Kidney (tissue), 13 donors: ENCODE measurements at regions not wholly inside any gene's neighbourhood (a gene's known extent, or its start where the extent isn't known, plus 50 kb on each side); places are given as distances from the start of the nearest gene placed in this dataset.

Experiments
- DNase-seq, 5 donors: peaks; one replicate each; pipeline ENCODE4 v3.0.0-alpha.2; 2013 to 2020
- FAIRE-seq: peaks from 2 replicates; lab custom pipeline; 2012; peaks lifted over from hg19 to GRCh38; lab: Jason Lieb, UNC
- H3K27ac ChIP-seq, 2 donors: one replicate each; pipeline ENCODE4 v1.7.0; 2013; ENCODE audit warnings: low read depth in 2 of 2, low read length in 2 of 2, inconsistent platforms in 1 of 2
- H3K27me3 ChIP-seq: one replicate; pipeline ENCODE4 v1.7.1; 2013; ENCODE audit warnings: low read length, inconsistent platforms; ENCODE audit not compliant: control insufficient read depth, insufficient read depth
- H3K36me3 ChIP-seq, 3 donors: one replicate each; pipeline versions ENCODE4 v1.7.0 to v1.7.1; 2013; ENCODE audit warnings: low read length in 3 of 3, control low read depth in 1 of 3, inconsistent platforms in 1 of 3; ENCODE audit not compliant: insufficient read depth in 3 of 3, control insufficient read depth in 2 of 3
- H3K4me1 ChIP-seq, 3 donors: one replicate each; pipeline versions ENCODE4 v1.7.0 to v1.7.1; 2013; ENCODE audit warnings: low read length in 3 of 3, inconsistent platforms in 1 of 3, low read depth in 1 of 3; ENCODE audit not compliant: control insufficient read depth in 2 of 3, insufficient read depth in 2 of 3
- H3K4me3 ChIP-seq, 3 donors: one replicate each; pipeline versions ENCODE4 v1.7.0 to v1.8.1; 2013; ENCODE audit warnings: low read length in 3 of 3, control low read depth in 1 of 3, inconsistent platforms in 1 of 3
- H3K9ac ChIP-seq, 3 donors: one replicate each; pipeline versions ENCODE4 v1.7.0 to v1.7.1; 2013; ENCODE audit warnings: low read length in 3 of 3, control low read depth in 1 of 3, inconsistent platforms in 1 of 3
- H3K9me3 ChIP-seq, 3 donors: one replicate each; pipeline versions ENCODE4 v1.7.0 to v1.7.1; 2013; ENCODE audit warnings: low read length in 3 of 3, control low read depth in 1 of 3, inconsistent platforms in 1 of 3; ENCODE audit not compliant: control insufficient read depth in 2 of 3, insufficient read depth in 1 of 3
- intact Hi-C: fragments of 100-400 bp; cut with DNase I; formaldehyde crosslinking; loops from one replicate; pipeline ENCODE4 v1.11.1; 2022
- TF ChIP-seq, protein P1 (sequence below): IDR thresholded peaks from 3 replicates; pipeline ENCODE4 v1.5.1; 2012; ENCODE audit warnings: mild to moderate bottlenecking, moderate library complexity, borderline replicate concordance; ENCODE audit not compliant: insufficient read depth; ENCODE audit errors: extremely low read depth
- donor health status: control.
- donor health status: control.
- donor health status: control.
- donor health status: control.
- donor health status: control.
- donor health status: DM: yes; HTN: yes; CAD: no.
- donor health status: Normal renal cell carcinoma (clear cell type).

DNA sequence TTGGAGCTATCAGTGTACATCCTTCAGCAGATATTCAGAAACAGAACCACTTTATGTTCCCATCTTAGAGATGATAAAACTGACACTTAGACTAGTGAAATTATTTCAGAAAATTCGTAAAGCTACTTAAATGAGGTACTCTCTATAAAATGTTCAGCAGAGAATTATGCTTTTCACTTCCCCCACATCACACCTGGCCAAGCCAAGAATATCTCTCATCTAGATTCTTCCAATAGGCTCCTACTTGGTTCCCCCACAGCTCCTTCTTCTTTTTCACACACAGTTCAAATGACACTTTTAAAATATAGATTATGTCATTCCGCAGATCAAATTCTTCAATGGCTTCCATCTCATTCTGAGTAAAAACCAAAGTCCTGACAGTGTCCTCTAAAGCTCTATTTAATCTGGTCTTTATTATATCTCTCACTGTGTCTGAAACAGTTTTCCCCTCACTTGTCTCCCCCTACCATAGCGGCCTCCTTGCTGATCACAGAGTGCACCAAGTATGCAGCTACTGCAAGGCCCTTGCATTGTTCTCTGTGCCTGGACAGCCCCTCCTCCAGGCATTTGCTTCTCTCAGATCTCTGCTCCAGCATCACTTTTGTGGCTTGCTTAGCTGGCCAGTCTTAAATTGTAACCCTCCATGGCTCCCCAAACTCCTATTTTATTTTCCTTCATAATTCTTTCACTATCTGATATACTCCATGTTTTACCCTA lies 736.8 kb upstream of the USP15 start:
- FAIRE-seq (no peak), DNase-seq (no peak)
- H3K9me3 ChIP-seq: no peaks in the 10 kb centered on the region
- H3K27me3 ChIP-seq: no peaks in the 10 kb centered on the region
- TF ChIP-seq, protein P1, sequence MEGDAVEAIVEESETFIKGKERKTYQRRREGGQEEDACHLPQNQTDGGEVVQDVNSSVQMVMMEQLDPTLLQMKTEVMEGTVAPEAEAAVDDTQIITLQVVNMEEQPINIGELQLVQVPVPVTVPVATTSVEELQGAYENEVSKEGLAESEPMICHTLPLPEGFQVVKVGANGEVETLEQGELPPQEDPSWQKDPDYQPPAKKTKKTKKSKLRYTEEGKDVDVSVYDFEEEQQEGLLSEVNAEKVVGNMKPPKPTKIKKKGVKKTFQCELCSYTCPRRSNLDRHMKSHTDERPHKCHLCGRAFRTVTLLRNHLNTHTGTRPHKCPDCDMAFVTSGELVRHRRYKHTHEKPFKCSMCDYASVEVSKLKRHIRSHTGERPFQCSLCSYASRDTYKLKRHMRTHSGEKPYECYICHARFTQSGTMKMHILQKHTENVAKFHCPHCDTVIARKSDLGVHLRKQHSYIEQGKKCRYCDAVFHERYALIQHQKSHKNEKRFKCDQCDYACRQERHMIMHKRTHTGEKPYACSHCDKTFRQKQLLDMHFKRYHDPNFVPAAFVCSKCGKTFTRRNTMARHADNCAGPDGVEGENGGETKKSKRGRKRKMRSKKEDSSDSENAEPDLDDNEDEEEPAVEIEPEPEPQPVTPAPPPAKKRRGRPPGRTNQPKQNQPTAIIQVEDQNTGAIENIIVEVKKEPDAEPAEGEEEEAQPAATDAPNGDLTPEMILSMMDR: no peak
- H3K9ac ChIP-seq: no peak overlapping the region
- no peaks in the 10 kb centered on the region for H3K36me3 ChIP-seq
- H3K27ac ChIP-seq: no peak overlapping the region
- intact Hi-C loops: no loop called here
- H3K4me1 ChIP-seq: no peaks in the 10 kb centered on the region
- H3K4me3 ChIP-seq: no peak overlapping the region

DNA sequence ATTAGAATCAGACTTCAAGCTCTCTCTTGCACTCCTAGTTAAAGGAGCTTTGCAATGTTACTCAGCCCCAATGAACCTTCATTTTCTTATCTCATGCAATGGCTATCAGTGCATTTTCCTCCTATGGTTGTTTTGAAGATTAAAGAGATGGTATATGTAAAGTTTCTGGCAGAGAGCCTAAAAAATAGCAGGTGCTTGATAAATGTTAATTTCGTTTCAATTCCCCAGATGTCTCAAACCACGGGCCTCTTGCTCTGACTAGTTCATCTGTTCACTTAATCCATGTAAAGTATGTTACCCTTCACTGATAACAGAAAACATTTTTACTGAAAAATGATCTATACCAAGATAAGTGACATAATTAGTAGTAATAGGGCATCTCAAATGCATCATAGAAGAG lies 735.4 kb upstream of the USP15 start:
- no peak overlapping the region for H3K27ac ChIP-seq
- FAIRE-seq (no peak), DNase-seq (no peak)
- H3K4me1 ChIP-seq: no peaks in the 10 kb centered on the region
- no peaks in the 10 kb centered on the region for H3K36me3 ChIP-seq
- no peaks in the 10 kb centered on the region for H3K27me3 ChIP-seq
- H3K9me3 ChIP-seq: no peaks in the 10 kb centered on the region
- H3K4me3 ChIP-seq: no peak overlapping the region
- intact Hi-C loops: no loop called here
- TF ChIP-seq, protein P1: no peak
- no peak overlapping the region for H3K9ac ChIP-seq

DNA sequence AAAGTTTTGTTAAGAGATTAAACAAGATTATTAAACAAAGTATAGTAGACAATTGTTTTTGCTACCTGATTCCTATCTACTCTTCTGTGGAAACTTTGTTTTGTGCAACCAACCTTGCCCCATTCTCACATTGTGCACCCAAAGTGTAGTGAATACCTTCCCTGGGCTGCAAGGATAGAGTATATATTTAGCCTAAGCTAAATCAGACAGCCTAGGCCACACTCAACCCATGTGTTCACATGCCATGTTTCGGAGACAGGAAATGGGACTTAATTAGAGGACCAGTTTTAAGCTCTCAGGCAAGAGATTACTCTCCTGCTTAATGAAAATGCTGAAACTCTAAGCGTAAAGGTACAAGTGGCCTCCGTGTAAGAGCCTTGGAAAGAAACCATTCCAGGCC lies 734.9 kb upstream of the USP15 start:
- FAIRE-seq: no peak
- TF ChIP-seq, protein P1: no peak

DNA sequence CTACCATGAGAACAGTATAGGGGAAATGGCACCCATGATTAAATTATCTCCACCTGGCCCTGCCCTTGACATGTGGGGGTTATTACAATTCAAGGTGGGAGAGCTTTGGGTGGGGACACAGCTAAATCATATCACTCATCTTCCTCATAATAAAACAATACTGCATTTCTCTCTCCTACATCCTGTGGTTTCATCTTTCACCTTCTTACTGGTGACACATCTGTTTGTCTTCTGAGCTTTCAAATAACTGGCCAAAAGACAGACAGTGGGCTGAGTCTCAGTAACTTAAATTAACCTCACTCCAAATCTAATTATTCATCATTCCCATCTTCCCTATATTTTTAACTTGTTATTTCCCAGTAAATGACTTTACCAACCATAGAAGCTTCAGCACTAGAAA lies 729.7 kb upstream of the USP15 start:
- FAIRE-seq (no peak), DNase-seq (no peak)
- no peaks in the 10 kb centered on the region for H3K36me3 ChIP-seq
- H3K4me1 ChIP-seq: no peaks in the 10 kb centered on the region
- H3K27me3 ChIP-seq: no peaks in the 10 kb centered on the region
- H3K27ac ChIP-seq: no peak overlapping the region
- H3K9ac ChIP-seq: no peak overlapping the region
- TF ChIP-seq, protein P1: no peak
- intact Hi-C loops: no loop called here
- no peaks in the 10 kb centered on the region for H3K9me3 ChIP-seq
- no peak overlapping the region for H3K4me3 ChIP-seq

More for the DNA sequence above, 734.9 kb upstream of the USP15 start:
- no peak overlapping the region for H3K27ac ChIP-seq
- no peaks in the 10 kb centered on the region for H3K36me3 ChIP-seq
- no peaks in the 10 kb centered on the region for H3K27me3 ChIP-seq
- no peak for DNase-seq
- no peak overlapping the region for H3K9ac ChIP-seq
- H3K4me1 ChIP-seq: no peaks in the 10 kb centered on the region
- H3K4me3 ChIP-seq: no peak overlapping the region
- intact Hi-C loops: no loop called here
- H3K9me3 ChIP-seq: no peaks in the 10 kb centered on the region
